Pancreas (tissue), 10 donors: ENCODE measurements at regions not wholly inside any gene's neighbourhood (a gene's known extent, or its start where the extent isn't known, plus 50 kb on each side); places are given as distances from the start of the nearest gene placed in this dataset.

Source experiments
- ATAC-seq, 4 donors: fragments of 200-7000 bp; cut with Tn5 transposase; one replicate each; pipeline versions ENCODE4 v1.8.0 to v1.9.1; 2020; ENCODE audit warnings: mild to moderate bottlenecking in 4 of 4, moderate library complexity in 4 of 4
- DNase-seq, 6 donors: peaks; one replicate each; pipeline ENCODE4 v3.0.0-alpha.2; 2020
- FAIRE-seq: peaks from 2 replicates; lab custom pipeline; 2012; peaks lifted over from hg19 to GRCh38; lab: Jason Lieb, UNC
- H3K27ac ChIP-seq, 4 donors: fragments of 200-600 bp; sonication (generic); 1 replicate in 3 of 4; 2 replicates in 1 of 4; pipeline versions ENCODE4 v1.5.0 to v1.8.0; 2020
- H3K27me3 ChIP-seq, 4 donors: fragments of 200-600 bp; one replicate each; pipeline ENCODE4 v1.8.0; 2021
- H3K36me3 ChIP-seq, 3 donors: fragments of 200-600 bp; sonication (generic) in 1 of 3; one replicate each; pipeline versions ENCODE4 v1.5.0 to v1.8.0; 2020 to 2021
- H3K4me1 ChIP-seq, 3 donors: fragments of 200-600 bp; one replicate each; pipeline ENCODE4 v1.8.0; 2021
- H3K4me3 ChIP-seq, 4 donors: fragments of 200-600 bp; sonication (generic) in 2 of 4; one replicate each; pipeline versions ENCODE4 v1.5.0 to v1.8.0; 2020 to 2021
- H3K9me3 ChIP-seq, 4 donors: fragments of 200-600 bp; one replicate each; pipeline ENCODE4 v1.8.0; 2021
- CTCF ChIP-seq, 4 donors: fragments of 200-600 bp; sonication (generic) in 3 of 4; IDR thresholded peaks; one replicate each; pipeline versions ENCODE4 v1.5.0 to v1.8.0; 2021; ENCODE audit warnings: antibody characterized with exemption in 4 of 4
- WGBS, 2 donors: extraction: QIAGEN DNeasy Blood & Tissue Kit; methylation state at CpG; one replicate each; pipeline ENCODE4 v1.1.7; 2013; 5-methylcytosine and 5-hydroxymethylcytosine counted together
- intact Hi-C, 3 donors: fragments of 100-400 bp; cut with DNase I; formaldehyde crosslinking; loops; one replicate each; pipeline versions ENCODE4 v1.11.1 to v1.14.2; 2022
- donor health status: healthy with polysubstance abuse.
- donor health status: DM: no; HTN: no; CAD: no; lungs with moderate emphysema.
- donor health status: DM: no; HTN: no; CAD: no.
- donor health status: control.
- donor health status: control.
- donor health status: Bipolar disorder and iron deficiency.
- donor health status: DM: yes; HTN: yes; CAD: no.
- donor health status: DM: no; HTN: no; CAD: no.
- donor health status: DM: no; HTN: no; CAD: no.
- donor health status: DM: yes; HTN: yes; CAD: no.

DNA sequence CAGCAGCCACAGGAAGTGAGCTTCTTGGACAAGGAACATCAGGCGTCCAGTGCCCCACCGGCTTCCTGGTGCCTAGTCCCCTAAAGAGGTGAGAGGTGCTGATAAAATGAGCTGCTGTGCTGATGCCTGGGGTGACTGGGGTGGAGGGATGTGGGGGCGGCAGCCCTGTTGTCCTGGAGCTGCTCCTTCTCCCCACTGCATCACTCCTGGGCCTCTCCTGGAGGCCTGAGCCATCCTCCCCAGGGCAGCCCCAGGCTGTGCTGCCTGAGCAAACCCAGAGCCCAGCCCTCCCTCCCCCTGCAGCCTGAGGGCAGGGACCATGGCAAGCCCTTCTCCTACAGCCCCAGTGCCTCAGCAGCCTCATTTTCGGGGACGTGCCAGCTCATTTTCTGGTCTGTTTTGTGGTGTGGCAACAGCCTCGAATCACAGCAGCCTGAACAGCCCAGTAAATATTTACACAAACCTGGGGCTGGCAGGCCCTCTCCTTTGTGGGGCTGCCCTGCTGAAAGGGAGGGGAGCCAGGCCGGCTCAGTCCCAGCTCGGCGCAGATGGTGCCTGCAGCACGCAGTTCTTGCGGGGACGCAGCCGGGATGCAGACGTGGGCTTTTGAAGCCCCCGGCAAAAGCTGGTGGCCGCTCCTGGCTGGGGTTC, 259.9 kb downstream of the DLL1 start:
- intact Hi-C loops: no loop called here
- peak; percentile 53 to 75 (median 71) for ATAC-seq
- peak in 4 of 6 donors; percentile 42 to 72 (median 62) for DNase-seq
- H3K27me3 ChIP-seq: no peaks in the 10 kb centered on the region
- H3K4me1 ChIP-seq: peaks cover 0 to 6% (median under 1%) of the 10 kb centered on the region in 3 donors
- TF ChIP-seq CTCF (IDR thresholded peaks at IDR 0.05): no peak
- no peak overlapping the region for H3K4me3 ChIP-seq
- H3K27ac ChIP-seq: no peak overlapping the region
- WGBS, 2 donors: 28 to 33% methylated on average over 16 of the region's 16 CpGs
- H3K9me3 ChIP-seq: no peaks in the 10 kb centered on the region
- no peaks in the 10 kb centered on the region for H3K36me3 ChIP-seq
- FAIRE-seq: no peak

GRCh38 chr6:170030284-170030815, 260.5 kb downstream of the DLL1 start:
- no peaks in the 10 kb centered on the region for H3K36me3 ChIP-seq
- FAIRE-seq (no peak), DNase-seq (no peak), ATAC-seq (no peak)
- 71 to 73% methylated on average over 12 of the region's 12 CpGs for WGBS, 2 donors
- H3K27me3 ChIP-seq: no peaks in the 10 kb centered on the region
- H3K4me3 ChIP-seq: no peak overlapping the region
- no peaks in the 10 kb centered on the region for H3K9me3 ChIP-seq
- no peak for TF ChIP-seq CTCF (IDR thresholded peaks at IDR 0.05)
- intact Hi-C loops: no loop called here
- H3K4me1 ChIP-seq: peaks cover 0 to 6% (median 6%) of the 10 kb centered on the region in 3 donors
- H3K27ac ChIP-seq: no peak overlapping the region

DNA sequence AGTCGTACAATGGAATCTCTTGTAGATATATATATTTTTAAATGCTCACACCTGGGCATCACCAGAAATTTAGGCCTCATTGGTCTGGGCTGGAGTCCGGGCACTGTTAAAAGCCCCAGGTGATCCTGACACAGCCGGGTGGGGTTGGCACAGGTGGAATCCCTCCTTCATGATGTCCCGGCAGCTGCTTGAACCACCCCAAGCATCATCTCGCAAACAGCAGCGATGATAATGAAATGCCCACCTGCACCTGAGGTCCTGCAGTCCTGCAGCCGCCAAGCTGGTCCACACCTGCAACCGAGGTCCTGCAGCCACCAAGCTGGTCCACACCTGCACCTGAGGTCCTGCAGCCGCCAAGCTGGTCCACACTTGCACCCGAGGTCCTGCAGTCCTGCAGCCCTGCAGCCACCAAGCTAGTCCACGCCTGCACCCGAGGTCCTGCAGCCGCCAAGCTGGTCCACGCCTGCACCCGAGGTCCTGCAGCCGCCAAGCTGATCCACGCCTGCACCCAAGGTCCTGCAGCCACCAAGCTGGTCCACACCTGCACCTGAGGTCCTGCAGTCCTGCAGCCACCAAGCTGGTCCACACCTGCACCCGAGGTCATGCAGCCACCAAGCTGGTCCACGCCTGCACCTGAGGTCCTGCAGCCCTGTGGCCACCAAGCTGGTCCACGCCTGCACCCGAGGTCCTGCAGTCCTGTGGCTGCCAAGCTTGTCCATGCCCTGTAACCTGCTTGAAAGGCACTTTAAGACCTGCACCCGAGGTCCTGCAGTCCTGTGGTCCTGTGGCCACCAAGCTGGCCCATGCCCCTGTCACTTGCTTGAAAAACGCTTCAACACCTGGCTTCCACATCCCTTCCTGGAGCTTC, 261.2 kb downstream of the DLL1 start:
- 74 to 80% methylated on average over 23 of the region's 23 CpGs for WGBS, 2 donors
- no peak for TF ChIP-seq CTCF (IDR thresholded peaks at IDR 0.05)
- no peaks in the 10 kb centered on the region for H3K36me3 ChIP-seq
- peak in 1 of 6 donors; percentile 39 for DNase-seq
- intact Hi-C loops: no loop called here
- H3K4me1 ChIP-seq: peaks cover 0 to 12% (median 7%) of the 10 kb centered on the region in 3 donors
- no peak for ATAC-seq
- H3K9me3 ChIP-seq: no peaks in the 10 kb centered on the region
- no peaks in the 10 kb centered on the region for H3K27me3 ChIP-seq
- H3K27ac ChIP-seq: no peak overlapping the region
- FAIRE-seq: no peak
- H3K4me3 ChIP-seq: no peak overlapping the region

DNA sequence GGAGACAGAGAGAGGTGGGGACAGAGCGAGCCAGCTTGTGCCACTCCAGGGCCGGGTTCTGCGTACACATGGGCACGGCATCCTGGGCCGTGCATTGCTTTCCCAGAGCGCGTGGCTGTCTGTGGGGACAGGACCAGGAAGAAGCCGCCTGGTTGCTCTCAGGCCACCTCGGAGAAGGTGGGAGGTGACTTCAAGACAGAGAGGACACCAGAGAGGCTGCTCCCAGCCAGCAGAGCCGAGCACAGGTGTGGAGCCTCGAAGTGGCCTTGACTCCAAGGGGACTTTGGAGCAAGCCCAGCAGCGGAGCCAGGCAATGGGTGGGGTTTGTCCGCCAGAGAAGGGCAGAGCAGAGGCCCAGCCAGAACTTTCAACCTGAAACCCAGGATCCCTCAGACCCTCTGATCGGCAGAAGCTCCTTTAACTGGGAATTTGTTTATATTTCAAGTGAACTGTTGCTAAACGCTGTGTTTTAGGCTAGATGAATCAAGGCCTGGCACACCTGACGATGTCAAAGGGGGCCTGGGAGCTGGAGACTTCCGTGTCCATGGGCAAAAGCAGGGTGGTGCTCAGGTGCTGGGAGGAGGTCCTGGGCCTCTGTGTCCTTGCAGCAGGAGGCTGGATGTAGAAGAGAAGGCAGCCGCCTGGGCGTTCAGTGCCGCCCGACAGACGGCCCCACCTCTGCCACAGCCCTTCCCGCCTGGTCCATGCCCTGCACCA, 262.1 kb downstream of the DLL1 start:
- H3K27me3 ChIP-seq: no peaks in the 10 kb centered on the region
- peaks cover 0 to 14% (median 7%) of the 10 kb centered on the region in 3 donors for H3K4me1 ChIP-seq
- H3K9me3 ChIP-seq: no peaks in the 10 kb centered on the region
- no peaks in the 10 kb centered on the region for H3K36me3 ChIP-seq
- TF ChIP-seq CTCF (IDR thresholded peaks at IDR 0.05): no peak
- FAIRE-seq (no peak), DNase-seq (peak in 1 of 6 donors; percentile 59), ATAC-seq (no peak)
- intact Hi-C loops: no loop called here
- H3K4me3 ChIP-seq: no peak overlapping the region
- 72 to 87% methylated on average over 23 of the region's 23 CpGs for WGBS, 2 donors
- no peak overlapping the region for H3K27ac ChIP-seq
